HepG2 (cell line): ENCODE measurements at regions not wholly inside any gene's neighbourhood (a gene's known extent, or its start where the extent isn't known, plus 50 kb on each side); places are given as distances from the start of the nearest gene placed in this dataset.

Experiments
- ATAC-seq: fragments of 200-7000 bp; cut with Tn5 transposase; 3 replicates; pipeline ENCODE4 v1.9.1; 2020; ENCODE audit warnings: mild to moderate bottlenecking, moderate library complexity
- BruUV-seq: library from RNA; stranded (reverse); fragments of 400-500 nt; replicated peaks from 2 replicates; lab custom pipeline; 2021; lab: Mats Ljungman, UMichigan
- CTCF ChIA-PET: fragments of 300-600 bp; formaldehyde crosslinking; extraction: SDS; loops from one replicate; lab custom pipeline; 2021; ENCODE audit warnings: low total read pairs, inconsistent platforms, low intra/inter-chr PET ratio; lab: Yijun Ruan, JAX
- POLR2A ChIA-PET: fragments of 350-600 bp; sonication (Branson Sonifier 250); formaldehyde crosslinking; loops from one replicate; lab custom pipeline; 2020; ENCODE audit warnings: antibody characterized with exemption, inconsistent platforms; lab: Yijun Ruan, JAX
- DNase-seq: peaks from one replicate; pipeline ENCODE4 v3.0.0-alpha.2; 2015; ENCODE audit warnings: low spot score
- FAIRE-seq: peaks from 3 replicates; lab custom pipeline; 2011; peaks lifted over from hg19 to GRCh38; lab: Jason Lieb, UNC
- H2AFZ ChIP-seq: one replicate; pipeline ENCODE4 v1.6.1; 2011; ENCODE audit warnings: low read length, inconsistent platforms
- H3K27ac ChIP-seq: fragments of 300-600 bp; 3 replicates; pipeline ENCODE4 v1.8.0; 2011; ENCODE audit warnings: mixed run types, mild to moderate bottlenecking, mixed read lengths, low read length, inconsistent platforms; ENCODE audit not compliant: insufficient read depth; ENCODE audit errors: extremely low read length
- H3K27me3 ChIP-seq, 2 experiments: fragments of 200-600 bp in 1 of 2; 2 replicates in 1 of 2; 3 replicates in 1 of 2; pipeline versions ENCODE4 v1.6.0 to v1.8.0; 2011; ENCODE audit warnings: low read length in 2 of 2, mild to moderate bottlenecking in 2 of 2, moderate library complexity in 2 of 2, inconsistent platforms in 1 of 2; ENCODE audit not compliant: insufficient read depth in 2 of 2, control insufficient read depth in 1 of 2
- H3K36me3 ChIP-seq, 2 experiments: fragments of 200-600 bp in 1 of 2; replicated peaks in 1 of 2; 2 replicates in 1 of 2; 3 replicates in 1 of 2; pipeline versions ENCODE4 v1.5.1 to v1.8.0; 2011; ENCODE audit warnings: low read length in 2 of 2, inconsistent platforms in 1 of 2; ENCODE audit not compliant: insufficient read depth in 2 of 2, control insufficient read depth in 1 of 2
- H3K4me1 ChIP-seq: 2 replicates; pipeline ENCODE4 v1.5.1; 2012; ENCODE audit warnings: low read length, inconsistent platforms; ENCODE audit not compliant: insufficient read depth
- H3K4me2 ChIP-seq: 2 replicates; pipeline ENCODE4 v1.6.0; 2011; ENCODE audit warnings: low read depth, low read length, inconsistent platforms
- H3K4me3 ChIP-seq, 3 experiments: fragments of 200-600 bp in 1 of 3; sonication (generic), shearing (Covaris generic) in 1 of 3; replicated peaks in 1 of 3; 2 replicates each; pipeline ENCODE4 v1.5.1; 2011 to 2016; ENCODE audit warnings: low read length in 3 of 3, inconsistent platforms in 2 of 3, low read depth in 2 of 3, mild to moderate bottlenecking in 2 of 3, control low read depth in 1 of 3, mixed read lengths in 1 of 3; ENCODE audit not compliant: insufficient read depth in 1 of 3
- H3K79me2 ChIP-seq: one replicate; pipeline ENCODE4 v1.6.1; 2011; ENCODE audit warnings: low read length, inconsistent platforms; ENCODE audit not compliant: insufficient read depth
- H3K9ac ChIP-seq: 2 replicates; pipeline ENCODE4 v1.6.0; 2011; ENCODE audit warnings: mild to moderate bottlenecking, low read depth, low read length, inconsistent platforms; ENCODE audit not compliant: insufficient read depth
- H3K9me3 ChIP-seq: 2 replicates; pipeline ENCODE4 v1.5.1; 2012; ENCODE audit warnings: mild to moderate bottlenecking, low read length
- H4K20me1 ChIP-seq: 2 replicates; pipeline ENCODE4 v1.6.0; 2011; ENCODE audit warnings: inconsistent platforms, mild to moderate bottlenecking, low read length, moderate library complexity; ENCODE audit not compliant: insufficient read depth
- ATRX ChIP-seq: sonication (generic); formaldehyde crosslinking; IDR thresholded peaks from 2 replicates; pipeline ENCODE4 v1.4.0; 2020; ENCODE audit warnings: missing genetic modification reagents, borderline replicate concordance
- NKX3-1 ChIP-seq: sonication (generic); formaldehyde crosslinking; IDR thresholded peaks from 2 replicates; pipeline ENCODE4 v1.5.0; 2020; ENCODE audit warnings: missing genetic modification reagents
- RFXANK ChIP-seq: IDR thresholded peaks from 2 replicates; pipeline ENCODE4 v1.6.1; 2016
- SRSF1 ChIP-seq: fragments of 200-400 bp; formaldehyde crosslinking; optimal IDR thresholded peaks from 2 replicates; pipeline ENCODE3; 2017; ENCODE audit warnings: mild to moderate bottlenecking, low read depth, low read length, moderate library complexity
- SRY ChIP-seq: sonication (generic); formaldehyde crosslinking; IDR thresholded peaks from 2 replicates; pipeline ENCODE4 v1.8.0; 2022; ENCODE audit warnings: mild to moderate bottlenecking, missing genetic modification reagents
- THAP7 ChIP-seq: sonication (generic); formaldehyde crosslinking; IDR thresholded peaks from 2 replicates; pipeline ENCODE4 v1.8.1; 2023; ENCODE audit warnings: mild to moderate bottlenecking, missing genetic modification reagents
- ZNF230 ChIP-seq: sonication (generic); formaldehyde crosslinking; IDR thresholded peaks from 2 replicates; pipeline ENCODE4 v1.4.0; 2020; ENCODE audit warnings: mild to moderate bottlenecking, missing genetic modification reagents
- ZNF580 ChIP-seq: IDR thresholded peaks from 2 replicates; pipeline ENCODE4 v1.6.1; 2016; ENCODE audit warnings: low read depth, borderline replicate concordance
- ZNF589 ChIP-seq: sonication (generic); formaldehyde crosslinking; conservative IDR thresholded peaks from 2 replicates; pipeline ENCODE4 v1.8.0; 2022; ENCODE audit warnings: mild to moderate bottlenecking, moderate library complexity, missing genetic modification reagents
- ZNF761 ChIP-seq: sonication (generic); formaldehyde crosslinking; conservative IDR thresholded peaks from 2 replicates; pipeline ENCODE4 v1.4.0; 2020; ENCODE audit warnings: mild to moderate bottlenecking, missing genetic modification reagents
- ZNF776 ChIP-seq: sonication (generic); formaldehyde crosslinking; IDR thresholded peaks from 2 replicates; pipeline ENCODE4 v1.4.0; 2020; ENCODE audit warnings: mild to moderate bottlenecking, missing genetic modification reagents
- ZSCAN9 ChIP-seq: IDR thresholded peaks from 2 replicates; pipeline ENCODE4 v1.6.1; 2016; ENCODE audit warnings: borderline replicate concordance
- WGBS: methylation state at CpG from one replicate; pipeline ENCODE4 v1.1.6; 2017; ENCODE audit warnings: low lambda C conversion rate; 5-methylcytosine and 5-hydroxymethylcytosine counted together
- in situ Hi-C: cut with HindIII; loops from 2 replicates; pipeline ENCODE4 v1.10.0; 2017; ENCODE audit warnings: low pct_unique_long_range_greater_than_20kb; ENCODE audit not compliant: extremely low pct_ligation_motif_present
- intact Hi-C: fragments of 100-400 bp; cut with micrococcal nuclease; formaldehyde crosslinking; loops from one replicate; pipeline ENCODE4 v1.10.0; 2022; ENCODE audit not compliant: unreplicated experiment

GRCh38 chr2:180717588-180717987 lies 262.8 kb upstream of the UBE2E3 start:
- H2AFZ ChIP-seq: no peak overlapping the region
- no peaks in the 10 kb centered on the region for H4K20me1 ChIP-seq
- H3K4me1 ChIP-seq: no peaks in the 10 kb centered on the region
- H3K4me2 ChIP-seq: no peak overlapping the region
- no peak for DNase-seq
- no peak overlapping the region for H3K27ac ChIP-seq
- intact Hi-C loops: no loop called here
- no peaks in the 10 kb centered on the region for H3K27me3 ChIP-seq
- H3K9ac ChIP-seq: no peak overlapping the region
- no peak overlapping the region for H3K4me3 ChIP-seq
- TF ChIP-seq NKX3-1 (CRISPR knock-in tag): no peak
- no peak for TF ChIP-seq SRSF1
- no peak for TF ChIP-seq THAP7 (CRISPR knock-in tag)
- TF ChIP-seq, all 625 proteins: peak for 0
- Histone ChIP-seq H3K36me3 (no peaks in the 10 kb centered on the region), H3K79me2 (no peaks in the 10 kb centered on the region), H3K9me3 (peaks cover 7% of the 10 kb centered on the region; the same call in 1 of the 2 replicates)
- ChIA-PET POLR2A (no interaction called here), CTCF (no interaction called here)
- ATAC-seq (no peak), FAIRE-seq (no peak)
- 0% methylated on average over 3 of the region's 3 CpGs for WGBS
- BruUV-seq: no TSS peak
- in situ Hi-C loops: no loop called here

- WGBS: 24% methylated on average over 4 of the region's 4 CpGs
- ATAC-seq (no peak), DNase-seq (no peak), FAIRE-seq (no peak)
- in situ Hi-C loops (no loop called here), intact Hi-C loops (no loop called here)
- no peaks in the 10 kb centered on the region for H3K79me2 ChIP-seq
- no peak overlapping the region for H2AFZ ChIP-seq
- no peak overlapping the region for H3K9ac ChIP-seq
- H4K20me1 ChIP-seq: no peaks in the 10 kb centered on the region
- no peak overlapping the region for H3K27ac ChIP-seq
- no peaks in the 10 kb centered on the region for H3K36me3 ChIP-seq
- ChIA-PET POLR2A (no interaction called here), CTCF (no interaction called here)
- H3K4me2 ChIP-seq: no peak overlapping the region
- no peak overlapping the region for H3K4me3 ChIP-seq
- no peaks in the 10 kb centered on the region for H3K27me3 ChIP-seq
- H3K4me1 ChIP-seq: no peaks in the 10 kb centered on the region
- no TSS peak for BruUV-seq
- H3K9me3 ChIP-seq: peaks cover 12% of the 10 kb centered on the region; the same call in 1 of the 2 replicates
- no peak for TF ChIP-seq ZSCAN9
- TF ChIP-seq ZNF230: no peak
- no peak for TF ChIP-seq ZNF776 (CRISPR knock-in tag)
- TF ChIP-seq ZNF589 (CRISPR knock-in tag): no peak
- TF ChIP-seq SRY (CRISPR knock-in tag): no peak
- TF ChIP-seq ZNF761 (CRISPR knock-in tag): no peak
- no peak for TF ChIP-seq ZNF580 (CRISPR knock-in tag)
- TF ChIP-seq RFXANK (CRISPR knock-in tag): no peak
- no peak for TF ChIP-seq ATRX (CRISPR knock-in tag)
Measured at GRCh38 chr2:180716186-180717180, 263.9 kb upstream of the UBE2E3 start.
